NCI-H2227 treated with DMSO at 0.1 percent for 48 hours (cell line): ENCODE measurements at regions not wholly inside any gene's neighbourhood (a gene's known extent, or its start where the extent isn't known, plus 50 kb on each side); places are given as distances from the start of the nearest gene placed in this dataset.
"Not testable (repeated sequence)": the region's sequence is repeated elsewhere in the genome, so short reads cannot be mapped to it uniquely, and the experiment has no call there.

ENCODE experiments used
- DNase-seq: peaks from one replicate; lab custom pipeline; 2025; lab: John Stamatoyannopoulos, UW

GRCh38 chr10:29363930-29364329 is 75.1 kb downstream of the LYZL1 start:
- not testable (repeated sequence) for DNase-seq

- DNase-seq, result not testable (repeated sequence)
These were observed 77.3 kb downstream of the LYZL1 start for GRCh38 chr10:29366206-29366605.

- DNase-seq, result no peak
These were observed 80.5 kb downstream of the LYZL1 start for GRCh38 chr10:29369419-29369818.

- DNase-seq, result no peak
These were observed 81.5 kb downstream of the LYZL1 start for GRCh38 chr10:29370097-29371092.

- DNase-seq, result no peak
These were observed 84.0 kb downstream of the LYZL1 start for GRCh38 chr10:29372920-29373319.

GRCh38 chr10:29374162-29374561 is 85.3 kb downstream of the LYZL1 start:
- DNase-seq, result no peak

- DNase-seq, result no peak
These were observed 87.0 kb downstream of the LYZL1 start for GRCh38 chr10:29375888-29376287.

- no peak for DNase-seq
These were observed 88.6 kb downstream of the LYZL1 start for GRCh38 chr10:29377333-29377961.

- DNase-seq, result no peak
These were observed 89.2 kb downstream of the LYZL1 start for GRCh38 chr10:29378106-29378505.

GRCh38 chr10:29379208-29379607 is 90.3 kb downstream of the LYZL1 start:
- DNase-seq, result no peak

GRCh38 chr10:29379777-29380598 is 91.1 kb downstream of the LYZL1 start:
- not testable (repeated sequence) for DNase-seq

- DNase-seq, result not testable (repeated sequence)
These were observed 92.0 kb downstream of the LYZL1 start for GRCh38 chr10:29380599-29381511.

- peak; percentile 15 for DNase-seq
These were observed 97.6 kb downstream of the LYZL1 start for GRCh38 chr10:29386342-29386999.

GRCh38 chr10:29387269-29387668 is 98.4 kb downstream of the LYZL1 start:
- no peak for DNase-seq

GRCh38 chr10:29388112-29388511 is 99.2 kb downstream of the LYZL1 start:
- DNase-seq, result not testable (repeated sequence)

GRCh38 chr10:29389493-29389892 is 100.6 kb downstream of the LYZL1 start:
- DNase-seq, result no peak

GRCh38 chr10:29389935-29390334 is 101.1 kb downstream of the LYZL1 start:
- no peak for DNase-seq

GRCh38 chr10:29392376-29393021 is 103.6 kb downstream of the LYZL1 start:
- no peak for DNase-seq

GRCh38 chr10:29394321-29394932 is 105.6 kb downstream of the LYZL1 start:
- no peak for DNase-seq

GRCh38 chr10:29395409-29395808 is 106.5 kb downstream of the LYZL1 start:
- no peak for DNase-seq
